H1 (cell line): ENCODE measurements at regions not wholly inside any gene's neighbourhood (a gene's known extent, or its start where the extent isn't known, plus 50 kb on each side); places are given as distances from the start of the nearest gene placed in this dataset.

Experiments
- CTCF ChIA-PET: fragments of 300-600 bp; sonication (Branson Sonifier 250); formaldehyde crosslinking; loops from one replicate; lab custom pipeline; 2021; ENCODE audit not compliant: partially characterized antibody; lab: Charles Lee
- POLR2A ChIA-PET: fragments of 300-600 bp; sonication (Branson Sonifier 250); formaldehyde crosslinking; loops from one replicate; lab custom pipeline; 2021; ENCODE audit warnings: inconsistent platforms; ENCODE audit not compliant: partially characterized antibody; lab: Charles Lee
- DNase-seq, 2 experiments: peaks; one replicate each; pipeline versions ENCODE4 v3.0.0 to v3.0.0-alpha.2; 2010 to 2022; ENCODE audit warnings: low spot score in 2 of 2, low read depth in 1 of 2, mixed read lengths in 1 of 2
- FAIRE-seq: peaks from 2 replicates; lab custom pipeline; 2011; peaks lifted over from hg19 to GRCh38; lab: Jason Lieb, UNC
- H2AFZ ChIP-seq: 2 replicates; pipeline ENCODE4 v1.8.1; 2012; ENCODE audit warnings: low read length, inconsistent platforms
- H2AK5ac ChIP-seq: 2 replicates; pipeline ENCODE4 v1.6.1; 2013; ENCODE audit warnings: low read depth, low read length
- H2BK120ac ChIP-seq: replicated peaks from 2 replicates; pipeline ENCODE3; 2013; ENCODE audit warnings: low read depth, low read length, inconsistent platforms
- H2BK12ac ChIP-seq: 2 replicates; pipeline ENCODE4 v1.6.1; 2013; ENCODE audit warnings: low read depth, low read length
- H2BK15ac ChIP-seq: 2 replicates; pipeline ENCODE4 v1.6.1; 2013; ENCODE audit warnings: low read length
- H2BK20ac ChIP-seq: 2 replicates; pipeline ENCODE4 v1.6.1; 2013; ENCODE audit warnings: low read length
- H2BK5ac ChIP-seq: 2 replicates; pipeline ENCODE4 v1.6.1; 2013; ENCODE audit warnings: low read depth, low read length
- H3K14ac ChIP-seq: 2 replicates; pipeline ENCODE4 v1.6.1; 2013; ENCODE audit warnings: inconsistent platforms; ENCODE audit not compliant: insufficient read length
- H3K18ac ChIP-seq: 2 replicates; pipeline ENCODE4 v1.6.1; 2013; ENCODE audit warnings: low read length; ENCODE audit errors: extremely low read depth
- H3K23ac ChIP-seq: 2 replicates; pipeline ENCODE4 v1.6.1; 2013; ENCODE audit warnings: inconsistent platforms; ENCODE audit not compliant: insufficient read length
- H3K23me2 ChIP-seq: 2 replicates; pipeline ENCODE4 v1.6.1; 2013; ENCODE audit warnings: low read depth, low read length
- H3K27ac ChIP-seq: 2 replicates; pipeline ENCODE4 v1.6.1; 2011; ENCODE audit warnings: low read depth, low read length, inconsistent platforms
- H3K27me3 ChIP-seq, 4 experiments: replicated peaks in 1 of 4; 1 replicate in 1 of 4; 2 replicates in 3 of 4; pipeline versions ENCODE4 v1.6.1 to v1.8.1; 2011 to 2013; ENCODE audit warnings: low read length in 3 of 4, mild to moderate bottlenecking in 3 of 4, inconsistent platforms in 2 of 4, mixed read lengths in 2 of 4, moderate library complexity in 1 of 4; ENCODE audit not compliant: control insufficient read depth in 3 of 4, insufficient read depth in 3 of 4; ENCODE audit errors: extremely low read depth in 1 of 4
- H3K36me3 ChIP-seq, 4 experiments: 2 replicates each; pipeline versions ENCODE4 v1.6.1 to v1.8.1; 2011 to 2013; ENCODE audit warnings: mild to moderate bottlenecking in 4 of 4, low read length in 3 of 4, moderate library complexity in 2 of 4, control low read depth in 1 of 4, inconsistent platforms in 1 of 4; ENCODE audit not compliant: insufficient read depth in 4 of 4, control insufficient read depth in 2 of 4
- H3K4ac ChIP-seq: replicated peaks from 2 replicates; pipeline ENCODE3; 2013; ENCODE audit warnings: low read length, low read depth, mixed read lengths, inconsistent platforms; ENCODE audit not compliant: insufficient read length
- H3K4me1 ChIP-seq, 4 experiments: replicated peaks in 1 of 4; 1 replicate in 1 of 4; 2 replicates in 3 of 4; pipeline versions ENCODE4 v1.6.1 to v1.8.1; 2011 to 2013; ENCODE audit warnings: low read length in 3 of 4, inconsistent platforms in 2 of 4, mixed read lengths in 1 of 4; ENCODE audit not compliant: insufficient read depth in 4 of 4, control insufficient read depth in 3 of 4
- H3K4me2 ChIP-seq, 2 experiments: 2 replicates each; pipeline versions ENCODE4 v1.6.1 to v1.8.1; 2011 to 2013; ENCODE audit warnings: low read depth in 2 of 2, low read length in 2 of 2, control low read depth in 1 of 2, inconsistent platforms in 1 of 2, mild to moderate bottlenecking in 1 of 2; ENCODE audit not compliant: insufficient read depth in 1 of 2
- H3K4me3 ChIP-seq, 4 experiments: fragments of 200-600, 300-600 bp in 1 of 4; sonication (generic), shearing (Covaris generic), sonication (Bioruptor Twin) in 1 of 4; 2 replicates each; pipeline versions ENCODE4 v1.5.1 to v1.8.1; 2011 to 2016; ENCODE audit warnings: low read length in 4 of 4, low read depth in 3 of 4, control low read depth in 2 of 4, inconsistent platforms in 2 of 4, mild to moderate bottlenecking in 2 of 4, mixed read lengths in 1 of 4, moderate library complexity in 1 of 4; ENCODE audit not compliant: insufficient read depth in 2 of 4; ENCODE audit errors: extremely low read depth in 1 of 4
- H3K56ac ChIP-seq: replicated peaks from 2 replicates; pipeline ENCODE3; 2013; ENCODE audit warnings: low read depth, mild to moderate bottlenecking, mixed read lengths, low read length, inconsistent platforms; ENCODE audit not compliant: insufficient read length
- H3K79me1 ChIP-seq: 2 replicates; pipeline ENCODE4 v1.6.1; 2013; ENCODE audit warnings: low read depth, low read length, control low read depth
- H3K79me2 ChIP-seq, 2 experiments: 2 replicates each; pipeline versions ENCODE4 v1.6.1 to v1.8.1; 2012 to 2013; ENCODE audit warnings: low read length in 2 of 2, mild to moderate bottlenecking in 2 of 2, inconsistent platforms in 1 of 2; ENCODE audit not compliant: insufficient read depth in 2 of 2, control insufficient read depth in 1 of 2
- H3K9ac ChIP-seq, 4 experiments: replicated peaks in 1 of 4; 1 replicate in 1 of 4; 2 replicates in 3 of 4; pipeline versions ENCODE4 v1.6.1 to v1.8.1; 2011 to 2013; ENCODE audit warnings: low read depth in 3 of 4, low read length in 3 of 4, control low read depth in 2 of 4, mild to moderate bottlenecking in 2 of 4, moderate library complexity in 2 of 4, inconsistent platforms in 1 of 4; ENCODE audit errors: extremely low read depth in 1 of 4
- H3K9me3 ChIP-seq, 2 experiments: 2 replicates each; pipeline versions ENCODE4 v1.6.1 to v1.8.1; 2012 to 2013; ENCODE audit warnings: mild to moderate bottlenecking in 2 of 2, moderate library complexity in 2 of 2, control low read depth in 1 of 2, inconsistent platforms in 1 of 2, low read depth in 1 of 2, low read length in 1 of 2, mixed read lengths in 1 of 2; ENCODE audit not compliant: insufficient read depth in 2 of 2
- H4K20me1 ChIP-seq, 2 experiments: replicated peaks in 1 of 2; 2 replicates each; pipeline versions ENCODE3 to v1.8.1; 2011 to 2013; ENCODE audit warnings: inconsistent platforms in 2 of 2, low read length in 2 of 2, mild to moderate bottlenecking in 1 of 2; ENCODE audit not compliant: insufficient read depth in 2 of 2, control insufficient read depth in 1 of 2
- H4K5ac ChIP-seq: 2 replicates; pipeline ENCODE4 v1.6.1; 2013; ENCODE audit warnings: low read length, low read depth, mixed read lengths, inconsistent platforms; ENCODE audit not compliant: insufficient read length
- H4K8ac ChIP-seq: 2 replicates; pipeline ENCODE4 v1.8.0; 2013; ENCODE audit warnings: mild to moderate bottlenecking, moderate library complexity, low read length, inconsistent platforms; ENCODE audit not compliant: insufficient read depth; ENCODE audit errors: extremely low read depth
- H4K91ac ChIP-seq: replicated peaks from 2 replicates; pipeline ENCODE3; 2013; ENCODE audit warnings: low read length, mixed read lengths, inconsistent platforms; ENCODE audit not compliant: insufficient read length
- ASH2L ChIP-seq: fragments of 200-600, 300-600 bp; sonication (generic); IDR thresholded peaks from one replicate; pipeline ENCODE4 v1.7.1; 2017; ENCODE audit warnings: low read length
- BACH1 ChIP-seq: IDR thresholded peaks from 2 replicates; pipeline ENCODE4 v1.6.1; 2012; ENCODE audit warnings: low read length, improper control_type of control experiment
- BCL11A ChIP-seq, 2 experiments: IDR thresholded peaks; one replicate each; pipeline ENCODE4 v1.6.1; 2011; ENCODE audit warnings: low read depth in 2 of 2, low read length in 2 of 2, mild to moderate bottlenecking in 2 of 2
- CEBPB ChIP-seq: IDR thresholded peaks from 2 replicates; pipeline ENCODE4 v1.6.1; 2012; ENCODE audit warnings: low read depth, low read length
- CTCF ChIP-seq, 3 experiments: IDR thresholded peaks; 1 replicate in 2 of 3; 2 replicates in 1 of 3; pipeline versions ENCODE4 v1.5.1 to v1.6.1; 2011; ENCODE audit warnings: low read length in 3 of 3, mild to moderate bottlenecking in 3 of 3, inconsistent platforms in 2 of 3, low read depth in 1 of 3, moderate library complexity in 1 of 3; ENCODE audit not compliant: insufficient read depth in 1 of 3; ENCODE audit errors: control extremely low read depth in 1 of 3
- E2F6 ChIP-seq: IDR thresholded peaks from 2 replicates; pipeline ENCODE4 v1.6.1; 2012; ENCODE audit warnings: inconsistent platforms
- KDM4A ChIP-seq: IDR thresholded peaks from one replicate; pipeline ENCODE4 v1.7.1; 2012; ENCODE audit warnings: low read depth, mild to moderate bottlenecking, moderate library complexity, low read length, inconsistent platforms; ENCODE audit not compliant: severe bottlenecking
- MAFK ChIP-seq: IDR thresholded peaks from 2 replicates; pipeline ENCODE4 v1.6.1; 2012; ENCODE audit warnings: low read depth, mild to moderate bottlenecking, improper control_type of control experiment, low read length
- POLR2AphosphoS5 ChIP-seq: IDR thresholded peaks from 2 replicates; pipeline ENCODE4 v1.6.1; 2011; ENCODE audit warnings: low read depth, low read length
- RAD21 ChIP-seq, 2 experiments: IDR thresholded peaks in 1 of 2; conservative IDR thresholded peaks in 1 of 2; 2 replicates each; pipeline ENCODE4 v1.6.1; 2011; ENCODE audit warnings: low read depth in 2 of 2, low read length in 2 of 2, improper control_type of control experiment in 1 of 2, inconsistent platforms in 1 of 2, mild to moderate bottlenecking in 1 of 2, moderate library complexity in 1 of 2
- SIX5 ChIP-seq: IDR thresholded peaks from 2 replicates; pipeline ENCODE4 v1.6.1; 2011; ENCODE audit warnings: mild to moderate bottlenecking, low read depth, low read length
- SP1 ChIP-seq: IDR thresholded peaks from 2 replicates; pipeline ENCODE4 v1.6.1; 2011; ENCODE audit warnings: low read depth, low read length
- whole genome bisulfite sequencing, 2 experiments: shearing (Covaris generic) in 1 of 2; methylation state at CpG; one replicate each; pipeline versions ENCODE4 v1.1.6 to v1.1.7; 2013 to 2015; ENCODE audit warnings: low lambda C conversion rate in 2 of 2, mixed read lengths in 2 of 2, inconsistent platforms in 1 of 2, low coverage in 1 of 2, missing lambda C conversion rate in 1 of 2; ENCODE audit not compliant: insufficient replicate concordance in 2 of 2, insufficient coverage in 1 of 2, insufficient read length in 1 of 2; ENCODE audit errors: extremely low coverage in 1 of 2, missing lambda C conversion rate in 1 of 2; 5-methylcytosine and 5-hydroxymethylcytosine counted together

DNA sequence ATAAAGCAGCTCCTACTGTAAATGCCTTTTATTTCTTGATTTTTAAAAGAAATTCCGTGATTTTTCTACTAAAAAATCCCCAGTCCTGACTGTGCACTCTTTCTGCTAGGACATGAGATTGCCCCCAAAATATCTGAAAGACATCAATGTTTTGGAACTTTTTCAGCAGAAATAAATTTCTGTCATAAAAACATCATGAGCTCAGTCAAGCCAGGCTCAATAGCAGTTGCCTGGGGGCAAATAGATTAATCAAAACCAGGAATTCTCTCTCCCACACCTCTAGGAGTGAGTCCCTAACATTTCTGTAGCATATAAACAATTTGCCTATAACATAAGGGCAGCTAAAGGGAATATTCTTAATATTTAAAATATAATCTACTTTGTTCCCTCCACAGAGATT lies 654.1 kb downstream of the PTPRC start:
- no peaks in the 10 kb centered on the region for H3K9me3 ChIP-seq
- H3K9ac ChIP-seq = no peak overlapping the region
- TF ChIP-seq CEBPB = no peak
- TF ChIP-seq SIX5 = no peak
- TF ChIP-seq CTCF (IDR thresholded peaks at IDR 0.05; ENCODE audit: control extremely low read depth in 1 of 3, insufficient read depth in 1 of 3, low read depth in 1 of 3, low read length in 3 of 3) = no peak
- no peak for TF ChIP-seq KDM4A
- no peak for TF ChIP-seq ASH2L
- no peak for TF ChIP-seq BCL11A (IDR thresholded peaks at IDR 0.05; ENCODE audit: low read depth in 2 of 2, low read length in 2 of 2)
- TF ChIP-seq MAFK = no peak
- no peak for TF ChIP-seq E2F6
- no peak for TF ChIP-seq BACH1
- no peak for TF ChIP-seq SP1
- no peak for TF ChIP-seq POLR2AphosphoS5
- TF ChIP-seq RAD21 (IDR thresholded peaks at IDR 0.05 in 1 of 2, conservative IDR thresholded peaks at IDR 0.05 in 1 of 2; ENCODE audit: low read depth in 2 of 2, low read length in 2 of 2) = no peak

More for the DNA sequence above, 654.1 kb downstream of the PTPRC start:
- Histone ChIP-seq H2AFZ (no peak overlapping the region), H3K4ac (no peak overlapping the region), H3K36me3 (no peaks in the 10 kb centered on the region), H3K4me2 (no peak overlapping the region), H3K79me1 (no peaks in the 10 kb centered on the region), H3K14ac (no peak overlapping the region), H2BK15ac (no peak overlapping the region), H2BK120ac (no peak overlapping the region), H2BK12ac (no peak overlapping the region), H3K27me3 (no peaks in the 10 kb centered on the region), H3K23ac (no peak overlapping the region), H3K27ac (no peak overlapping the region), H3K4me1 (no peaks in the 10 kb centered on the region), H4K8ac (no peak overlapping the region), H3K56ac (no peak overlapping the region), H3K23me2 (no peaks in the 10 kb centered on the region), H2BK5ac (no peak overlapping the region), H3K79me2 (no peaks in the 10 kb centered on the region), H4K91ac (no peak overlapping the region), H4K20me1 (no peaks in the 10 kb centered on the region), H3K18ac (no peak overlapping the region), H2BK20ac (no peak overlapping the region), H3K4me3 (no peak overlapping the region), H4K5ac (no peak overlapping the region), H2AK5ac (no peak overlapping the region)
- DNase-seq (no peak), FAIRE-seq (no peak)
- POLR2A ChIA-PET = interaction anchor here (0.6 kb wide), 1 partner anchor 258 kb away, joined by 6 read pairs; no protein-coding TSS in a partner anchor
- CTCF ChIA-PET = interaction anchor here (0.6 kb wide), 1 partner anchor 51 kb away, joined by 3 read pairs; no protein-coding TSS in a partner anchor
- 86% methylated on average over 1 of the region's 1 CpG; no CpG with 5 or more reads in 1 of the 2 experiments for WGBS, 2 experiments
